Tibial artery (tissue), 4 donors: ENCODE measurements at regions not wholly inside any gene's neighbourhood (a gene's known extent, or its start where the extent isn't known, plus 50 kb on each side); places are given as distances from the start of the nearest gene placed in this dataset.

Experiments used
- DNase-seq, 2 donors: peaks; one replicate each; pipeline ENCODE4 v3.0.0-alpha.2; 2019
- H3K27ac ChIP-seq, 2 donors: fragments of 200-600 bp; sonication (generic) in 1 of 2; 1 replicate in 1 of 2; 2 replicates in 1 of 2; pipeline ENCODE4 v1.5.1; 2018 to 2019; ENCODE audit warnings: mild to moderate bottlenecking in 1 of 2
- H3K27me3 ChIP-seq, 2 donors: fragments of 200-600 bp; sonication (generic) in 1 of 2; one replicate each; pipeline versions ENCODE4 v1.5.1 to v1.6.0; 2016 to 2019
- H3K36me3 ChIP-seq, 3 donors: fragments of 200-600 bp; sonication (generic) in 2 of 3; one replicate each; pipeline ENCODE4 v1.5.1; 2016 to 2019; ENCODE audit warnings: mild to moderate bottlenecking in 2 of 3
- H3K4me1 ChIP-seq, 4 donors: fragments of 200-600 bp; sonication (generic) in 2 of 4; 1 replicate in 3 of 4; 2 replicates in 1 of 4; pipeline ENCODE4 v1.5.1; 2016 to 2019
- H3K4me3 ChIP-seq, 2 donors: fragments of 200-600 bp; sonication (generic) in 1 of 2; 1 replicate in 1 of 2; 2 replicates in 1 of 2; pipeline ENCODE4 v1.5.1; 2018 to 2019; ENCODE audit warnings: mild to moderate bottlenecking in 2 of 2
- H3K9me3 ChIP-seq, 3 donors: fragments of 200-600 bp; sonication (generic) in 1 of 3; one replicate each; pipeline ENCODE4 v1.5.1; 2016 to 2019
- CTCF ChIP-seq, 2 experiments: fragments of 200-600 bp in 1 of 2; fragments of 450-650 bp in 1 of 2; IDR thresholded peaks; one replicate each; pipeline ENCODE4 v1.5.1; 2017 to 2019; ENCODE audit warnings: antibody characterized with exemption in 2 of 2, mild to moderate bottlenecking in 1 of 2, moderate library complexity in 1 of 2
- intact Hi-C: fragments of 100-400 bp; cut with DNase I; formaldehyde crosslinking; loops from one replicate; pipeline ENCODE4 v1.15.0; 2023; ENCODE audit warnings: low total_unique reads

- H3K36me3 ChIP-seq = no peaks in the 10 kb centered on the region
- intact Hi-C loops = no loop called here
Measured at GRCh38 chr1:103327054-103327719, 198.3 kb upstream of the RNPC3 start.

GRCh38 chr1:103326595-103326994 lies 198.9 kb upstream of the RNPC3 start:
- no peak for DNase-seq
- Histone ChIP-seq H3K27me3 (no peaks in the 10 kb centered on the region), H3K9me3 (peaks cover 0 to 6% (median 0%) of the 10 kb centered on the region in 3 donors), H3K4me1 (no peaks in the 10 kb centered on the region), H3K27ac (no peak overlapping the region), H3K36me3 (no peaks in the 10 kb centered on the region), H3K4me3 (no peak overlapping the region)
- no peak for TF ChIP-seq CTCF (IDR thresholded peaks at IDR 0.05)
- intact Hi-C loops = no loop called here

More at GRCh38 chr1:103327054-103327719, 198.3 kb upstream of the RNPC3 start:
- peaks cover 0 to 6% (median 0%) of the 10 kb centered on the region in 3 donors for H3K9me3 ChIP-seq
- H3K4me3 ChIP-seq = no peak overlapping the region
- TF ChIP-seq CTCF (IDR thresholded peaks at IDR 0.05) = no peak
- no peak overlapping the region for H3K27ac ChIP-seq
- H3K4me1 ChIP-seq = no peaks in the 10 kb centered on the region
- H3K27me3 ChIP-seq = no peaks in the 10 kb centered on the region
- DNase-seq = no peak

DNA sequence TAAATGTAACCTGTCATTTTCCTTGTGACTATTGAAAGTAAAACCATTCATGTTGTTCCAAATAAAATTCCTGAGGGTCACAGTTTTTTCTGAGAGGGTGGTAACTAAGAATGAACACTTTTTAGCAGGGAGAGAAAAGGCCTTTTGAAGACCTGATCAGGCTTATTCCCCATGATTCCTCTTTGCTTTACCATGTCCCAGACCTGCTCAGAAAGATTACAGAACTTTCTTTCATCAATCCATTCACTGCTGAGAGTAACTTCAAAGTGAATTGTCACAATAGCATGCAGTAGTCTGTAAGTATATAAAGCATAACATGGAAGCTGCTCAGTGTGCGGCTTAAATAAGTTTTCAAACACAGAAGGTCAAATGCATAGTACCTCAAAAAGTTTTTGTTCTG lies 201.5 kb upstream of the COL11A1 start:
- Histone ChIP-seq H3K36me3 (no peaks in the 10 kb centered on the region), H3K27ac (no peak overlapping the region), H3K27me3 (no peaks in the 10 kb centered on the region), H3K9me3 (no peaks in the 10 kb centered on the region), H3K4me1 (no peaks in the 10 kb centered on the region), H3K4me3 (no peak overlapping the region)
- DNase-seq = no peak
- TF ChIP-seq CTCF (IDR thresholded peaks at IDR 0.05) = no peak
- intact Hi-C loops = no loop called here

GRCh38 chr1:103307751-103308150 lies 199.4 kb upstream of the COL11A1 start:
- no peak for DNase-seq
- Histone ChIP-seq H3K36me3 (no peaks in the 10 kb centered on the region), H3K4me1 (no peaks in the 10 kb centered on the region), H3K27ac (no peak overlapping the region), H3K27me3 (no peaks in the 10 kb centered on the region), H3K4me3 (no peak overlapping the region), H3K9me3 (no peaks in the 10 kb centered on the region)
- no peak for TF ChIP-seq CTCF (IDR thresholded peaks at IDR 0.05)
- intact Hi-C loops = no loop called here

DNA sequence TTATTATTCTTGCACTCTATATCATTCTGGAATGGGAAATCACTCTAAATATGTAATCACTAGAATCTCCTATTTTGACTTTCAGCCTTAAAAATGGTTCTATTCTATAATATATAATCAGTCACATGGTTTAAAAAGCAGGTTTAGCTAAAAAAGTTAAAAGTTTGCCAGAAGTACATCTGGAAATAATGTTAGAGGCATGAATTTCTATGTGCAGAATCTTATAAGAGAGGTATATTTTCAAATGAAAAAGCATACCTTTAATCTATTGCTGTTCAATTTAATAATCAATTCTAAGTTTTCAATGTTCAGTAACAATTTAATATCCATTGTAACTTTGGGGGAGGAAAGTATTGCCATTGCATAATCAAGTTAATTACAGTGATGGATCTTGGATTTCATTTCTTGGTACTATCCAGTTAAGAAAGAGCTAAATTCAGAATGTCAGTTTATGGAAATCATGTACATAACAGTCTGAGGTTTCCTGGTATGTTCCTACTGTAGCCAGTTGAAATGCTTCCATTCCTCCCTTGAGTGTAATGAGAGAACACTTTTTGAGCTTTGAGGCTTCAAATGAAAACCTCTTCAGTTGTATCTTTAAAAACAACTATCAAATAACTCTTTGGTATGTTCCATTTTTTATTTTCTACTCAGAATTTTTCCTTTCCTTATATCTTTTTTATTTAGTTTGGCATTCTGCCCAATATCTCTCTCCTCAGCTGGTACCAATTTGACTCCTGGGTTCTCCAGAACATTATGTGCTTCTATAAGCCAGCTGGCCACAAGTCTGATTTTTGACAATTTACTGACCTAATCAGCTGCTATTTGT lies 175.7 kb upstream of the COL11A1 start:
- H3K36me3 ChIP-seq = no peaks in the 10 kb centered on the region
- intact Hi-C loops = no loop called here
- no peak for DNase-seq
- H3K9me3 ChIP-seq = peaks cover 0 to 5% (median 0%) of the 10 kb centered on the region in 3 donors
- H3K4me3 ChIP-seq = no peak overlapping the region
- H3K27me3 ChIP-seq = no peaks in the 10 kb centered on the region
- H3K4me1 ChIP-seq = no peaks in the 10 kb centered on the region
- TF ChIP-seq CTCF (IDR thresholded peaks at IDR 0.05) = no peak
- no peak overlapping the region for H3K27ac ChIP-seq
